DMS79 treated with DMSO at 0.1 percent for 48 hours (cell line): ENCODE measurements at regions not wholly inside any gene's neighbourhood (a gene's known extent, or its start where the extent isn't known, plus 50 kb on each side); places are given as distances from the start of the nearest gene placed in this dataset.

Experiments used
- DNase-seq: peaks from one replicate; lab custom pipeline; 2025; lab: John Stamatoyannopoulos, UW

GRCh38 chr17:77746393-77746792 is 212.1 kb upstream of the TNRC6C start:
- DNase-seq: no peak

- DNase-seq: no peak
These were observed 211.5 kb upstream of the TNRC6C start for GRCh38 chr17:77746896-77747554.

GRCh38 chr17:77748436-77748835 is 210.1 kb upstream of the TNRC6C start:
- DNase-seq: no peak

- DNase-seq: no peak
These were observed 209.2 kb upstream of the TNRC6C start for GRCh38 chr17:77749321-77749751.

GRCh38 chr17:77749989-77750388 is 208.5 kb upstream of the TNRC6C start:
- DNase-seq: no peak

GRCh38 chr17:77750427-77751043 is 208.0 kb upstream of the TNRC6C start:
- DNase-seq: no peak

GRCh38 chr17:77753246-77753645 is 205.3 kb upstream of the TNRC6C start:
- no peak for DNase-seq

GRCh38 chr17:77753691-77754245 is 204.7 kb upstream of the TNRC6C start:
- no peak for DNase-seq

- no peak for DNase-seq
These were observed 203.5 kb upstream of the TNRC6C start for GRCh38 chr17:77754956-77755355.

GRCh38 chr17:77755410-77755963 is 203.0 kb upstream of the TNRC6C start:
- no peak for DNase-seq

GRCh38 chr17:77756028-77756427 is 202.5 kb upstream of the TNRC6C start:
- no peak for DNase-seq

- no peak for DNase-seq
These were observed 201.5 kb upstream of the TNRC6C start for GRCh38 chr17:77756846-77757560.

- no peak for DNase-seq
These were observed 201.0 kb upstream of the TNRC6C start for GRCh38 chr17:77757561-77757898.

GRCh38 chr17:77763023-77763422 is 195.5 kb upstream of the TNRC6C start:
- DNase-seq: no peak

GRCh38 chr17:77763575-77763974 is 194.9 kb upstream of the TNRC6C start:
- DNase-seq: no peak

- DNase-seq: no peak
These were observed 193.2 kb upstream of the TNRC6C start for GRCh38 chr17:77765292-77765691.

- DNase-seq: no peak
These were observed 191.4 kb upstream of the TNRC6C start for GRCh38 chr17:77767148-77767547.

- DNase-seq: peak; percentile 30
These were observed 190.2 kb upstream of the TNRC6C start for GRCh38 chr17:77768248-77768852.

GRCh38 chr17:77769215-77769614 is 189.3 kb upstream of the TNRC6C start:
- peak; percentile 64 for DNase-seq

- no peak for DNase-seq
These were observed 188.7 kb upstream of the TNRC6C start for GRCh38 chr17:77769762-77770161.

GRCh38 chr17:77770331-77771105 is 188.0 kb upstream of the TNRC6C start:
- no peak for DNase-seq

GRCh38 chr17:77771145-77771544 is 187.4 kb upstream of the TNRC6C start:
- DNase-seq: no peak
